Activated CD4-positive, alpha-beta memory T cell treated with anti-CD3 and anti-CD28 coated beads, Interleukin-2, amount 10 ng/mL, durations not matched to agents 7 days and 5 days (primary cell): ENCODE measurements at regions not wholly inside any gene's neighbourhood (a gene's known extent, or its start where the extent isn't known, plus 50 kb on each side); places are given as distances from the start of the nearest gene placed in this dataset.

Experiments
- CTCF ChIA-PET: fragments of 350-600 bp; sonication (Branson Sonifier 250); formaldehyde crosslinking; loops from one replicate; lab custom pipeline; 2021; ENCODE audit warnings: antibody characterized with exemption, inconsistent platforms; lab: Charles Lee
- POLR2A ChIA-PET: fragments of 350-600 bp; sonication (Branson Sonifier 250); formaldehyde crosslinking; loops from one replicate; lab custom pipeline; 2021; ENCODE audit warnings: antibody characterized with exemption; lab: Charles Lee
- DNase-seq: peaks from one replicate; pipeline ENCODE4 v3.0.0-alpha.2; 2020
- H3K27ac Mint-ChIP-seq: one replicate; pipeline ENCODE4 v1.8.0; 2021; ENCODE audit warnings: mild to moderate bottlenecking, mixed read lengths
- H3K27me3 Mint-ChIP-seq: one replicate; pipeline ENCODE4 v1.8.0; 2021; ENCODE audit warnings: mixed read lengths
- H3K36me3 Mint-ChIP-seq: one replicate; pipeline ENCODE4 v1.8.0; 2021; ENCODE audit warnings: low read depth, mixed read lengths
- H3K4me1 Mint-ChIP-seq: one replicate; pipeline ENCODE4 v1.8.0; 2021; ENCODE audit warnings: mixed read lengths
- H3K4me3 Mint-ChIP-seq: one replicate; pipeline ENCODE4 v1.8.0; 2021; ENCODE audit warnings: mild to moderate bottlenecking, mixed read lengths
- H3K9me3 Mint-ChIP-seq: one replicate; pipeline ENCODE4 v1.8.0; 2021; ENCODE audit warnings: mixed read lengths

GRCh38 chr2:157046396-157046795 lies 211.1 kb upstream of the GALNT5 start:
- no peak for DNase-seq
- H3K27me3 Mint-ChIP-seq = peaks cover 6% of the 10 kb centered on the region
- H3K4me1 Mint-ChIP-seq = no peaks in the 10 kb centered on the region
- H3K36me3 Mint-ChIP-seq = no peaks in the 10 kb centered on the region
- no peaks in the 10 kb centered on the region for H3K9me3 Mint-ChIP-seq
- ChIA-PET CTCF (no interaction called here), POLR2A (no interaction called here)
- H3K27ac Mint-ChIP-seq = no peak overlapping the region
- no peak overlapping the region for H3K4me3 Mint-ChIP-seq

- no peak for DNase-seq
- Mint-ChIP-seq H3K4me1 (no peaks in the 10 kb centered on the region), H3K27me3 (peaks cover 5% of the 10 kb centered on the region), H3K27ac (no peak overlapping the region), H3K4me3 (no peak overlapping the region), H3K9me3 (no peaks in the 10 kb centered on the region), H3K36me3 (no peaks in the 10 kb centered on the region)
- POLR2A ChIA-PET = no interaction called here
- CTCF ChIA-PET = no interaction called here
Observed at GRCh38 chr2:157052685-157053224, 204.8 kb upstream of the GALNT5 start.

GRCh38 chr2:157053876-157054275 lies 203.6 kb upstream of the GALNT5 start:
- CTCF ChIA-PET = no interaction called here
- DNase-seq = no peak
- Mint-ChIP-seq H3K27me3 (peaks cover 3% of the 10 kb centered on the region), H3K36me3 (no peaks in the 10 kb centered on the region), H3K9me3 (no peaks in the 10 kb centered on the region), H3K27ac (no peak overlapping the region), H3K4me1 (no peaks in the 10 kb centered on the region), H3K4me3 (no peak overlapping the region)
- POLR2A ChIA-PET = no interaction called here

- ChIA-PET POLR2A (no interaction called here), CTCF (no interaction called here)
- no peaks in the 10 kb centered on the region for H3K36me3 Mint-ChIP-seq
- no peaks in the 10 kb centered on the region for H3K9me3 Mint-ChIP-seq
- no peak for DNase-seq
- H3K4me3 Mint-ChIP-seq = no peak overlapping the region
- no peak overlapping the region for H3K27ac Mint-ChIP-seq
- H3K4me1 Mint-ChIP-seq = no peaks in the 10 kb centered on the region
- peaks cover 2% of the 10 kb centered on the region for H3K27me3 Mint-ChIP-seq
Observed at GRCh38 chr2:157055660-157056199, 201.8 kb upstream of the GALNT5 start.

- ChIA-PET CTCF (interaction anchor here (0.6 kb wide), 2 partner anchors 27 to 1500 kb away, joined by 3 to 5 read pairs; no protein-coding TSS in a partner anchor), POLR2A (no interaction called here)
- Mint-ChIP-seq H3K9me3 (no peaks in the 10 kb centered on the region), H3K4me3 (no peak overlapping the region), H3K36me3 (no peaks in the 10 kb centered on the region), H3K4me1 (no peaks in the 10 kb centered on the region), H3K27me3 (peaks cover 2% of the 10 kb centered on the region), H3K27ac (no peak overlapping the region)
- DNase-seq = no peak
Observed at GRCh38 chr2:157056200-157056676, 201.3 kb upstream of the GALNT5 start.

GRCh38 chr2:157058161-157058560 lies 199.3 kb upstream of the GALNT5 start:
- no peak for DNase-seq
- H3K36me3 Mint-ChIP-seq = no peaks in the 10 kb centered on the region
- H3K9me3 Mint-ChIP-seq = no peaks in the 10 kb centered on the region
- no peak overlapping the region for H3K4me3 Mint-ChIP-seq
- peaks cover 2% of the 10 kb centered on the region for H3K27me3 Mint-ChIP-seq
- H3K4me1 Mint-ChIP-seq = no peaks in the 10 kb centered on the region
- ChIA-PET POLR2A (no interaction called here), CTCF (no interaction called here)
- no peak overlapping the region for H3K27ac Mint-ChIP-seq

GRCh38 chr2:157059036-157059435 lies 198.5 kb upstream of the GALNT5 start:
- Mint-ChIP-seq H3K36me3 (no peaks in the 10 kb centered on the region), H3K9me3 (no peaks in the 10 kb centered on the region), H3K27ac (no peak overlapping the region), H3K4me3 (no peak overlapping the region), H3K27me3 (peaks cover 2% of the 10 kb centered on the region), H3K4me1 (no peaks in the 10 kb centered on the region)
- ChIA-PET POLR2A (no interaction called here), CTCF (no interaction called here)
- DNase-seq = no peak

GRCh38 chr2:157061799-157062198 lies 195.7 kb upstream of the GALNT5 start:
- ChIA-PET POLR2A (no interaction called here), CTCF (no interaction called here)
- Mint-ChIP-seq H3K4me3 (no peak overlapping the region), H3K4me1 (no peaks in the 10 kb centered on the region), H3K36me3 (no peaks in the 10 kb centered on the region), H3K9me3 (no peaks in the 10 kb centered on the region), H3K27me3 (peaks cover 2% of the 10 kb centered on the region), H3K27ac (no peak overlapping the region)
- DNase-seq = no peak

- Mint-ChIP-seq H3K4me1 (no peaks in the 10 kb centered on the region), H3K27me3 (peaks cover 2% of the 10 kb centered on the region), H3K27ac (no peak overlapping the region), H3K9me3 (peaks cover 3% of the 10 kb centered on the region), H3K4me3 (no peak overlapping the region), H3K36me3 (no peaks in the 10 kb centered on the region)
- ChIA-PET CTCF (no interaction called here), POLR2A (no interaction called here)
- no peak for DNase-seq
Observed at GRCh38 chr2:157067562-157067961, 189.9 kb upstream of the GALNT5 start.

GRCh38 chr2:157068237-157068636 lies 189.3 kb upstream of the GALNT5 start:
- H3K4me1 Mint-ChIP-seq = no peaks in the 10 kb centered on the region
- POLR2A ChIA-PET = no interaction called here
- no peak overlapping the region for H3K4me3 Mint-ChIP-seq
- CTCF ChIA-PET = no interaction called here
- peaks cover 2% of the 10 kb centered on the region for H3K27me3 Mint-ChIP-seq
- no peak for DNase-seq
- no peaks in the 10 kb centered on the region for H3K36me3 Mint-ChIP-seq
- peaks cover 3% of the 10 kb centered on the region for H3K9me3 Mint-ChIP-seq
- no peak overlapping the region for H3K27ac Mint-ChIP-seq

GRCh38 chr2:157075924-157076323 lies 181.6 kb upstream of the GALNT5 start:
- Mint-ChIP-seq H3K4me1 (no peaks in the 10 kb centered on the region), H3K36me3 (no peaks in the 10 kb centered on the region), H3K4me3 (no peak overlapping the region), H3K27ac (no peak overlapping the region), H3K27me3 (no peaks in the 10 kb centered on the region), H3K9me3 (peaks cover 3% of the 10 kb centered on the region)
- no peak for DNase-seq
- CTCF ChIA-PET = no interaction called here
- POLR2A ChIA-PET = no interaction called here

- H3K36me3 Mint-ChIP-seq = no peaks in the 10 kb centered on the region
- no peaks in the 10 kb centered on the region for H3K27me3 Mint-ChIP-seq
- H3K4me3 Mint-ChIP-seq = no peak overlapping the region
- H3K4me1 Mint-ChIP-seq = no peaks in the 10 kb centered on the region
- H3K9me3 Mint-ChIP-seq = peaks cover 3% of the 10 kb centered on the region
- CTCF ChIA-PET = no interaction called here
- DNase-seq = no peak
- H3K27ac Mint-ChIP-seq = no peak overlapping the region
- POLR2A ChIA-PET = no interaction called here
Observed at GRCh38 chr2:157076526-157077161, 180.9 kb upstream of the GALNT5 start.

- ChIA-PET POLR2A (no interaction called here), CTCF (no interaction called here)
- Mint-ChIP-seq H3K4me1 (no peaks in the 10 kb centered on the region), H3K27ac (no peak overlapping the region), H3K4me3 (no peak overlapping the region), H3K9me3 (no peaks in the 10 kb centered on the region), H3K36me3 (no peaks in the 10 kb centered on the region), H3K27me3 (no peaks in the 10 kb centered on the region)
- no peak for DNase-seq
Observed at GRCh38 chr2:157077753-157078350, 179.7 kb upstream of the GALNT5 start.
